CD4-positive, alpha-beta T cell (primary cell): ENCODE measurements at regions not wholly inside any gene's neighbourhood (a gene's known extent, or its start where the extent isn't known, plus 50 kb on each side); places are given as distances from the start of the nearest gene placed in this dataset.

Experiments used
- ATAC-seq: fragments of 200-7000 bp; cut with Tn5 transposase; one replicate; pipeline ENCODE4 v1.10.0; 2022; ENCODE audit warnings: mild to moderate bottlenecking; ENCODE audit not compliant: poor library complexity
- CTCF ChIA-PET: fragments of 350-600 bp; sonication (Branson Sonifier 250); formaldehyde crosslinking; loops from one replicate; lab custom pipeline; 2021; ENCODE audit warnings: antibody characterized with exemption, inconsistent platforms; lab: Charles Lee
- POLR2A ChIA-PET: fragments of 350-600 bp; sonication (Branson Sonifier 250); formaldehyde crosslinking; loops from one replicate; lab custom pipeline; 2021; ENCODE audit warnings: antibody characterized with exemption, inconsistent platforms; lab: Charles Lee
- DNase-seq, 14 experiments: peaks; one replicate each; pipeline ENCODE4 v3.0.0-alpha.2; 2013 to 2020; ENCODE audit warnings: mixed read lengths in 2 of 14
- H3K27ac ChIP-seq, 2 donors: one replicate each; pipeline versions ENCODE4 v1.5.1 to v1.7.0; 2013; ENCODE audit warnings: low read length in 2 of 2, low read depth in 1 of 2, mild to moderate bottlenecking in 1 of 2
- H3K27me3 ChIP-seq, 2 experiments: 1 replicate in 1 of 2; 2 replicates in 1 of 2; pipeline versions ENCODE4 v1.6.1 to v1.7.0; 2013; ENCODE audit warnings: low read length in 2 of 2, control low read depth in 1 of 2, mild to moderate bottlenecking in 1 of 2, moderate library complexity in 1 of 2; ENCODE audit not compliant: insufficient read depth in 2 of 2, control insufficient read depth in 1 of 2
- H3K36me3 ChIP-seq: one replicate; pipeline ENCODE4 v1.6.1; 2013; ENCODE audit warnings: low read length, control low read depth; ENCODE audit not compliant: insufficient read depth
- H3K4me1 ChIP-seq: one replicate; pipeline ENCODE4 v1.6.1; 2013; ENCODE audit warnings: low read length, control low read depth; ENCODE audit not compliant: insufficient read depth
- H3K4me3 ChIP-seq: one replicate; pipeline ENCODE4 v1.5.1; 2013; ENCODE audit warnings: mild to moderate bottlenecking, low read length, moderate library complexity
- H3K9me3 ChIP-seq, 2 experiments: 1 replicate in 1 of 2; 2 replicates in 1 of 2; pipeline versions ENCODE4 v1.6.1 to v1.7.0; 2013; ENCODE audit warnings: low read length in 2 of 2, mild to moderate bottlenecking in 2 of 2, control low read depth in 1 of 2, moderate library complexity in 1 of 2; ENCODE audit not compliant: control insufficient read depth in 1 of 2, insufficient read depth in 1 of 2
- H3K27ac Mint-ChIP-seq: one replicate; pipeline ENCODE4 v1.8.0; 2020; ENCODE audit warnings: mixed read lengths
- H3K27me3 Mint-ChIP-seq: one replicate; pipeline ENCODE4 v1.8.0; 2021; ENCODE audit warnings: mixed read lengths
- H3K36me3 Mint-ChIP-seq: one replicate; pipeline ENCODE4 v1.8.0; 2021; ENCODE audit warnings: low read depth, mixed read lengths
- H3K4me1 Mint-ChIP-seq: one replicate; pipeline ENCODE4 v1.8.0; 2021; ENCODE audit warnings: low read depth, mixed read lengths
- H3K4me3 Mint-ChIP-seq: one replicate; pipeline ENCODE4 v1.8.0; 2020; ENCODE audit warnings: mild to moderate bottlenecking, mixed read lengths
- H3K9me3 Mint-ChIP-seq: one replicate; pipeline ENCODE4 v1.8.0; 2020; ENCODE audit warnings: mixed read lengths
- intact Hi-C, 2 experiments: fragments of 100-400 bp; cut with DNase I in 1 of 2; cut with micrococcal nuclease in 1 of 2; formaldehyde crosslinking; loops; one replicate each; pipeline versions ENCODE4 v1.15.1 to v1.9.0; 2023 to 2025; cut with DNase I, micrococcal nuclease
- TF ChIP-seq, protein P1 (sequence below): fragments of 200-600 bp; IDR thresholded peaks from one replicate; pipeline ENCODE4 v1.8.0; 2022; ENCODE audit warnings: antibody characterized with exemption, mild to moderate bottlenecking

DNA sequence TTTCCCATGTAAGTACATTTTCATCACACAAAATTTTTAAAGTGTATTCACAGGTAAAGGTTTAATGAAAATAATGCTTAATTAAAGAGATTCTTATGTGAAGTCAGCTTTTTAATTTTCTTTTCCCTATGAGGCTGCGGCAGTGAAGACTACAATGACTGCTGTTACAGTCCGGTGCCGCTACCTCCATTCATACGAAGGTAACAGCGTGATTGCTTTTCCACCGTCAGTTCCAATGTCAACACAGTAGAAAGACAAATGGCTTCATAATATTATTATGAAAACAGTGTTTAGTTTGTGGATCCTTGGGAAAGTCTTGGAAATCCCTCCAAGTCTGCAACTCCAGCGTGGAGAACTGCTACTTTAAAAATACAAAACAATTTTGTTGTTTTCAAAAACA lies 254.9 kb upstream of the NRIP1 start:
- Histone ChIP-seq H3K9me3 (no peaks in the 10 kb centered on the region), H3K4me1 (no peaks in the 10 kb centered on the region), H3K27me3 (no peaks in the 10 kb centered on the region), H3K4me3 (no peak overlapping the region), H3K27ac (no peak overlapping the region), H3K36me3 (no peaks in the 10 kb centered on the region)
- ChIA-PET CTCF (no interaction called here), POLR2A (no interaction called here)
- intact Hi-C loops = no loop called here
- TF ChIP-seq, protein P1, sequence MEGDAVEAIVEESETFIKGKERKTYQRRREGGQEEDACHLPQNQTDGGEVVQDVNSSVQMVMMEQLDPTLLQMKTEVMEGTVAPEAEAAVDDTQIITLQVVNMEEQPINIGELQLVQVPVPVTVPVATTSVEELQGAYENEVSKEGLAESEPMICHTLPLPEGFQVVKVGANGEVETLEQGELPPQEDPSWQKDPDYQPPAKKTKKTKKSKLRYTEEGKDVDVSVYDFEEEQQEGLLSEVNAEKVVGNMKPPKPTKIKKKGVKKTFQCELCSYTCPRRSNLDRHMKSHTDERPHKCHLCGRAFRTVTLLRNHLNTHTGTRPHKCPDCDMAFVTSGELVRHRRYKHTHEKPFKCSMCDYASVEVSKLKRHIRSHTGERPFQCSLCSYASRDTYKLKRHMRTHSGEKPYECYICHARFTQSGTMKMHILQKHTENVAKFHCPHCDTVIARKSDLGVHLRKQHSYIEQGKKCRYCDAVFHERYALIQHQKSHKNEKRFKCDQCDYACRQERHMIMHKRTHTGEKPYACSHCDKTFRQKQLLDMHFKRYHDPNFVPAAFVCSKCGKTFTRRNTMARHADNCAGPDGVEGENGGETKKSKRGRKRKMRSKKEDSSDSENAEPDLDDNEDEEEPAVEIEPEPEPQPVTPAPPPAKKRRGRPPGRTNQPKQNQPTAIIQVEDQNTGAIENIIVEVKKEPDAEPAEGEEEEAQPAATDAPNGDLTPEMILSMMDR = no peak
- peaks cover 4% of the 10 kb centered on the region for H3K9me3 Mint-ChIP-seq
- no peaks in the 10 kb centered on the region for H3K36me3 Mint-ChIP-seq
- H3K27ac Mint-ChIP-seq = no peak overlapping the region
- H3K4me1 Mint-ChIP-seq = no peaks in the 10 kb centered on the region
- ATAC-seq = no peak
- H3K4me3 Mint-ChIP-seq = no peak overlapping the region
- H3K27me3 Mint-ChIP-seq = no peaks in the 10 kb centered on the region
- DNase-seq = no peak

DNA sequence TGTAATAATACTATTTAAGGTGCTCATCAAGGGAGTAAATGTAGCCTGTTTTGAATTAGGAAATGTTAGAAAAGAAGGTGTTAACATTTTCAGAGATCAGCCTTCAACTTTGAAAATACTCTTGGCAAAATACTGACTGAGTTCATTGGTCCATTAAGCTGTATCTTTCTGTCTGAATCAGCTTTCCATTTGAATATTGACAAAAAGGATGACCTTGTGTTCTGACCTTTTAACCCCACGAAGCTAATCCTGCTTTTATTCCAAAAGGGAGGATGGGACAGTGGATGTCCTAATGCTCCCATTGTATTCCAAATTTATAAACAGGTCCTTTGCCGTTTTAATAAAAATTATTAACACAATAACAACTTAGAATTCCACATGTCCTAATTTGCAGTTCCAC lies 259.7 kb upstream of the NRIP1 start:
- no peaks in the 10 kb centered on the region for H3K36me3 ChIP-seq
- no peak overlapping the region for H3K4me3 ChIP-seq
- Mint-ChIP-seq H3K27me3 (no peaks in the 10 kb centered on the region), H3K9me3 (no peaks in the 10 kb centered on the region), H3K27ac (no peak overlapping the region), H3K4me1 (no peaks in the 10 kb centered on the region), H3K36me3 (no peaks in the 10 kb centered on the region), H3K4me3 (no peak overlapping the region)
- DNase-seq (no peak), ATAC-seq (no peak)
- H3K9me3 ChIP-seq = peaks cover 0 to 14% of the 10 kb centered on the region in 2 experiments
- TF ChIP-seq, protein P1 = no peak
- intact Hi-C loops = no loop called here
- H3K27ac ChIP-seq = no peak overlapping the region
- CTCF ChIA-PET = no interaction called here
- POLR2A ChIA-PET = no interaction called here
- no peaks in the 10 kb centered on the region for H3K4me1 ChIP-seq
- H3K27me3 ChIP-seq = no peaks in the 10 kb centered on the region

DNA sequence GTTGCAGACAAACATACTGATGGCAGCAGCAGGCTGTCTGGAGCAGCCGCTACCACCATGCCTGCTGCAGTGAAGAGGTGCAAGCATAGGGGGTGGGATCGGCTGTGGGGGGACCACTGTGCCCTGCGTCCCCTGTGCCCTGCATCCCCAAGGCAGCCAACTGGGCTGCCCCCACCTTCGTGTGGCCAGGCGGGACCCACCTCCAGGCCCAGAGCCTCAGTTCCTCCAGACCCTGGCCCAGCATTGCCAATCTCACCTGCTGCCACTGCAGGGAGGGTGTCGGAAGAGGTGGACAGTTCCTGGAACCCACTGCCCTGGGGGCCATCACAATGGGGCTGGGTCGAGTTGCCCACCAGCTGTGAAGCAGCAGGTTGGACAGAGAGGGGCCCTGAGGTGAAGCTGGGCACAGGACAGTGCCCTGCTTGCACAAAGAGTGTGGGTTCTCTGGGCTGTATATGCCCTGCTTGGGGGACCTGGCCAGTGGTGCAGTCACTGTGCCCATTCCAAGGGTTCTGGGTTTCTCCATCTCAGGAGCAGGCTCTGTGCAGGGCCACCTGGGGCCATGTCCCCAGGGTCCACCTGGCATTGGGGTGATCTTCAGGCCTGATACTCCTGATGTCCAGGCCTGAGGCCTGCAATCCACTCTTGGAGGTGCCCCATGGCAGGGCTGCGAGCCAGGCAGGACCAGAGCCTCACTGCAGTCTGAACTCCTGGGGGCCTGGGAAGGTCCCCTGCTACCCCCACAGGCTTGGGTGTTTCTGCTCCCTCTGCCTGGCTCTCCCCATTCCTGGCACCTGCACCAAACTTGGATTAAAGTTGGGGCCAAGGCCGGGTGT lies 261.4 kb upstream of the NRIP1 start:
- ATAC-seq = no peak
- Histone ChIP-seq H3K9me3 (peaks cover 0 to 14% of the 10 kb centered on the region in 2 experiments), H3K27me3 (no peaks in the 10 kb centered on the region), H3K27ac (no peak overlapping the region), H3K4me3 (no peak overlapping the region), H3K36me3 (no peaks in the 10 kb centered on the region), H3K4me1 (no peaks in the 10 kb centered on the region)
- intact Hi-C loops = no loop called here
- ChIA-PET POLR2A (no interaction called here), CTCF (no interaction called here)
- Mint-ChIP-seq H3K9me3 (no peaks in the 10 kb centered on the region), H3K4me3 (no peak overlapping the region), H3K36me3 (no peaks in the 10 kb centered on the region), H3K27me3 (no peaks in the 10 kb centered on the region), H3K4me1 (no peaks in the 10 kb centered on the region), H3K27ac (no peak overlapping the region)
- TF ChIP-seq, protein P1 = no peak
- no peak for DNase-seq
